ENCODE measurements at regions not wholly inside any gene's neighbourhood (a gene's known extent, or its start where the extent isn't known, plus 50 kb on each side); places are given as distances from the start of the nearest gene placed in this dataset.
A peak's percentile ranks its signal among the peaks of the same experiment; 100 is the strongest.

DNA sequence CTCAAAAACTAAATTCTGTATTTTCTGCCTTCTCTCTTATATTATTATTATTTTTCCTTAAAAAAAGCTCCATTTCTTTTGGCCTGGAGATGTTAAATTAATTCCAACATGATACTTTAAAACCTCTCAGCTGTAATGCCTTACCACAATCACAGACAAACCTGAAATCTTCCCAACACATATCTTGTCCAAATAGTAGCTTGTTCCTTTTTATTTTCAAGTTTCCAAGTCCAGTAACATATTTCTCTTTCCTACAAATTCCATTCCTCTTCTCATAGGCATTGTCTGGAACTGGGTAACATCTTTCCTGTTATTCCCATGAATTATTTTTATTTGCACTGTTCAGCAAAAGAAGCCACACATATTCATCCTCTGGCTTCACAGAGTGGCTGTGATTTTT is 137.0 kb downstream of the SLITRK6 start:
- DNase-seq: no peak

DNA sequence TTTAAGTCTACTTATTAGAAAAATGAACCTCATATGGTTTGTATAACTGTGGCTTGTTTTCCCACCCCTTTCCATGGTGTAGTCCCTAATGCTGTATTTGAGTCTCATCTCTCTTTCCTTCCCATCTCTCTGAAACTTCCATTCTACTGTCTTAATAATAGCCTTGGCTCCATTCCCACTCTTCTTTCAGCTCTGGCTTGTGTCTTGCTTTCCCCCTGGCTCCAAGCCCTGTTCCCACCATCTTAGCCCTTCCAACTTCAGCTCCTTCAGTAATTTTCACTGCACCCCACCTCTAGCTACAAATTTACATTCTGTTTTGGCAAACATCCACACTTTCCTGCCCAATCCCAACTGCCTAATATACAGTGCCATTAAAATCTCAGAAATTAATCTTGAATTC is 137.5 kb downstream of the SLITRK6 start:
- peak in 1 of 2 experiments; percentile 20 for DNase-seq

DNA sequence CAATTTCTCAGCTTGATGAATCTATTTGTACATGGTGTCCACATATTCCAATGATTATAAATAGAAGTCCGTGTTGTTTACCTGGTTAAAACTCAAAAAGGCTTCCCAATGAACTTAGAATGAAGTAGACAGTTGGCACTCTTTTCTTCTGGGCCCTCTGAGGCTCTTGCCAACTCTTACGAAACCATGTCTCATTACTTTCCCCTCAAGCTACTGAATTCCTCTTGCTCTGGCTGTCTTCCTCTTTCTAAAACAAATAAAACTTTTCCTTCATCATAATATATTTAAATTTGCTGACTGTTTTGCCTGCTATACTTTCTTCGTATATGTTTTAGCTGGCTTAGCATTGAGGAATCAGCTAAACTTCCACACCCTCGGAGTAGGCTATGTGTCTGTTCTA is 139.7 kb downstream of the SLITRK6 start:
- DNase-seq: no peak

DNA sequence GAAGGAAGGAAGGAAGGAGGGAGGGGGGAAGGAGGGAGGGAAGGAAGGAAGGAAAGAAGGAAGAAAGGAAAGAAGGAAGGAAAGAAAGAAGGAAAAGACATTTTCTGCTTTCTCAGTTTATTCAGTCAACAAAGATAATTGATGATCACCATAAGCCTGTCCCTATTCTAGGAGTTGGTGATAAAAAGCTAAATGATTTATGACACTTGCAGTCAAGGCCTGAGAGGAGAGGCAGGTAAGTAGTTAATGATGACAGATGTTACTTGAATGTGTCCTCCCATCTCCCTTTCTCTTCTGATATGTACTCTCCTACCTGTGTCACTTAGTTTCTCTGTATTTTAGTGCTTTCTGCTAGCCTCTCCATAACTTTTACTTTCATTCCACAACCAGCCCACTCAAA is 141.3 kb downstream of the SLITRK6 start:
- no peak for DNase-seq

DNA sequence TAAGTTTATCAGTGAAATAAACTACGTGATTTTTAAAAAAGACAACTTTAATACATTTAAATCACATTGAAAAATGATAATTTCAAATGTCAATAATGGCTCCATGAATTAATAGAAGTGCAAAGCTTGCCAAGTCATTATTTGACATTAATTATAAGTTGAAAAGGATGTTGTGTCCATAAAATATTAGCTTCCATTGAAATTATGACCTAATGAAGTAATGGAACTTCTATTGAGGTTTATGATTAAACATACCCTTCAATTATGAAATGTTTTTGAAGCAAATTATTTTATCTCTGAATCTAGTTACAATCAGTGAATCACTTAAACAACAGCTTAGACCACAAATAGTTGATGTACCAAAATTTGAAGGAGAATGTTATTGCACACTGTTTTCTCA is 144.2 kb downstream of the SLITRK6 start:
- no peak for DNase-seq

DNA sequence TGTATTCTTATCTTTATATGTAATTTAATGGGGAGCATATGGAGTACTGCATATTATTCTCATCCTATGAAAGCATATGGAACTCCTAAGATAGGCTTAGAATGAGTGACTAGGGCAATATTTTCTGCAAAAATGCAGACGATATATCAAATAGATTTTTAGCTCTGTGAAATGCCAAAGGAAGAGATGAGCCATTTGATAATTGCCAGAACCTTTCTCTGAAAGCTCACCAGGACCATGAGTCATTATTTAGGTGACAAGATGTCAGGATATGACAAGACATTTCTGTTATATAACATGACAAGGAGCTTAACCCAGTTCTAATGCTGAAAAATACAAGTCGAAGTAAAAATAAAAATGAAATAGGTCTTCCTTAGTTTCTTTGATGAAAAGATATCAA is 145.0 kb downstream of the SLITRK6 start:
- no peak for DNase-seq

DNA sequence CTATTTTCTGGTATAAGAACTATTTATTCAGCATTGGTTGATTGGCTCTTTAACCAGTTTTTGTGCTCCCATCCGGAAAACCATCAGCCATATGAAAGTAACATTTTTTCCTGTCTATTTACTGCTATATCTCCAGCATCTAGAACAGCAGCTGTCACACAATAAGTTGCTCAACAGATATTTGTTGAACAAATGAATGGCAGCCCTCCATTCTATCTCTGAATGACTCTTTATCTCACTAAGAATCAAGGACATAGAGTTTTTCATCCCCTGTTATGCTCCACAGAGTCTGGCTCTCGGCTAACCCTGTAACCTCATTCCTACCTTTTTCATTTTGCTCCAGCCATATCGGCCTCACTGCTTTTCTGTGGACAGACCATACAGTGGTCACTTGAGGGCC is 145.5 kb downstream of the SLITRK6 start:
- DNase-seq: no peak

DNA sequence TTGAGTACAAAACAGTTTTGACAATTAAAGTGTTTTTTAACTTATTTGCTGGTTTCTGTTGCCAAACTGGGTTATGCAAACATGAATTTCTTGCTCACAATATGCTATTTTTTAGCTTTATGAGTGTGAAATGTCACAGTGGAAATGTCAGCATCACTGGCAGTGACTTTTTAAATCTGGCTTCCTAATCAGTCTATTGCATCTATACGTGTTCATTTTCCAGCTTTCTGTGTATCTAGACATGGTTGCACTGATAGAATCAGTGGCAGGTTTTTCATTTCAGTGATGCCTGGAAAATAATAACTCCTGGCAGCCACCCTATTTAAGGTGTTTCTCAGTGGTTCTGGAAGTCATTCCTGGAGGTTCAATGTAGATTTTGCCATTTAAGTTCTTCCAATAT is 146.7 kb downstream of the SLITRK6 start:
- no peak for DNase-seq

DNA sequence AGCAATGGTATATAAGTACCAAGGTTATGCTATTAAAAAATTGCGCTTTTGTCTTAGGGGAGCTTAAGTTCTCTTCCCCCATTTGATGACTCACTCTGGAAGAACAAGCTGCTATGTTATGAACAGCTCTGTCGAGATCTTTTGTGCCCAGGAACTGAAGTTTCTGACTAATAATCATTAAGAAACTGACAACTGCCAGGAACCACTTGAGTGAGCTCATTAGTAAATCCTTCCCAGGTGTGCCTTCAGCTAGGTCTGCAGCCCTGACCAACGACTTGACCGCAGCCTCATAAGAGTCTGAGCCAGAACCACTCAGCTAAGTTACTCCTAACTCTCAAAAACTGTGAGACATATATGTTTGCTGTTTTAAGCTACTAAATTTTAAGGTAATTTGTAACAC is 147.8 kb downstream of the SLITRK6 start:
- DNase-seq: no peak

DNA sequence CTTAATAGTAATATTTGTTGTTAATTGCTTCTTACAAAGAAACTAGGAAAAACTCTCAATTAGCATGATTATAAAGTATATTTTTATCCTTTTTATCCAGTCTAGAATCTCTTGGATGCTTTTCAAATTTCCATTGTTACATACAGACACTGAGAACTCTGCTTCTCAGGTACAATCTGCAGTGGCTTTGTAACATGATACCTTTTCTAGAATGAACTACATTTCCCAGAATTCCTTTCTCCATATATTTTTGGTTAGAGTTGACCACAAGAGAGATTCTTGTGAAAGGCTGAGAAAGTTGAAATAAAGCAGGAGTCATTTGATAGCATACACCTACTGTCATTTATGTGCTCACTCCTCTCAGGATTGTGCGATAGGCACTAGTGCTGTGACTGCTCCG is 148.6 kb downstream of the SLITRK6 start:
- DNase-seq: no peak

DNA sequence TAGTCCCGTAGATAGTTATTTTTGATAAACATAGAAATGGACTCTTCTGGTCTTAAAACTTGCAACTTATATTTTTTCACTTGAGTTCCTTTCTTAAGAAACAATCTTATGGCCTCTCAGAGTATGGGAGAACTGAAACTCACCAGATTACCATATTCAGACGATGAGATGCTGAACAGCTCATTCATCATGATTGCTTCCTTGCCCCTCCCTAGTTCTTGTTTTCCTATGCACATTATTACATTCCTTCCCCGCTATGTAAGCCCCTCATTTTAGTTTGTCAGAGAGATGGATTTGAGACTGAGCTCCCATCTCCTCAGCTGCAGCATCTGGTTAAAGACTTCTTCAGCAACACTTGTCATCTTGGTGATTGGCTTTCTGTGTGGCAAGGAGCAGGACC is 158.5 kb downstream of the SLITRK6 start:
- DNase-seq: no peak

DNA sequence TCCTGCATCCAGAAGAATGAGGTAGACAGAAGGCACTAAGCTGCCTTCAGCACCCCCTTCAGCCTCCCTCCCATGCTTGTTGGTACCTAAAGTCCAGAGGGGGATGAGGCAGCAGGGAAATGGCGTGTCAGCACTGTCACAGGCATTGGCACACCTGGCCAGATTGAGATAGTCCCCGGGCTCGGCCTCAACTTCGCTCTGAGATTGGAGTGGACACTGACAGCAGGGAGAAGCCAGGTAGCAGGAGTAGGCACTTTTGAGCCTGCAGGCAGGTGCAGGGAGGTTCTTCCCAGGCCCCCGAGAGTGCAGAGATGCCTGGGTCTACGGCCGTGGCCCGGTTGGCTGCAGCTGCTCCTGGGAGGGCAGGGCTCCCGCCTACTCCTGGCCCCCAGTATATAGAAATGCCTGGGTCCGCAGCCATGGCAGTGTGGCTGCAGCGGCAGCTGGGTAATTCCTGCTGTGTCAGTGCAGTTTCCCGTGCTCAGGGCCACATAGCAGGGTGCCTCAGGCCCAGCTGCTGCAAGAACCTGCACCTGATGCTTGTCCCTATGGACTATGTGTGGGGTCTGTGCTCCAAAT is 160.3 kb downstream of the SLITRK6 start:
- DNase-seq: no peak

DNA sequence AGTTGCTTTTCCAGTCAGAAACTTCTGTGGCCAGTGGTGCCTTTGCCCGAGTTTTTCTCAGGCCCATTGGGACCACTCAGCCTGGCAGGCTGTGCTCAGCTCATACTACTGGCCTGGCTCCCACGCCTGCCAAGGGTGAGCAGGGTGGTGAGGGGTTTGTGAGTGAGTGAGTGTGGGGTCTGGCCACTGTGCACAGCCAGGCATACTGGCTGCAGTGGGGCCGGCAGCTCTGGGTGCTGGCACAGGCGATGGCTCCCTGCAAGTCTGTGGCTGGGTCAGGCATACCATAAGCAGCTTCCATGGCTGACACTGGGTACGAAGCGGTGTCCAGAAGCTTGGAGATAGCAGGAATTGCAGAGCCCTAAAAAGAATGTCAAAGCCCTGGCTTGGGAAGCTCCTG is 161.0 kb downstream of the SLITRK6 start:
- no peak for DNase-seq

DNA sequence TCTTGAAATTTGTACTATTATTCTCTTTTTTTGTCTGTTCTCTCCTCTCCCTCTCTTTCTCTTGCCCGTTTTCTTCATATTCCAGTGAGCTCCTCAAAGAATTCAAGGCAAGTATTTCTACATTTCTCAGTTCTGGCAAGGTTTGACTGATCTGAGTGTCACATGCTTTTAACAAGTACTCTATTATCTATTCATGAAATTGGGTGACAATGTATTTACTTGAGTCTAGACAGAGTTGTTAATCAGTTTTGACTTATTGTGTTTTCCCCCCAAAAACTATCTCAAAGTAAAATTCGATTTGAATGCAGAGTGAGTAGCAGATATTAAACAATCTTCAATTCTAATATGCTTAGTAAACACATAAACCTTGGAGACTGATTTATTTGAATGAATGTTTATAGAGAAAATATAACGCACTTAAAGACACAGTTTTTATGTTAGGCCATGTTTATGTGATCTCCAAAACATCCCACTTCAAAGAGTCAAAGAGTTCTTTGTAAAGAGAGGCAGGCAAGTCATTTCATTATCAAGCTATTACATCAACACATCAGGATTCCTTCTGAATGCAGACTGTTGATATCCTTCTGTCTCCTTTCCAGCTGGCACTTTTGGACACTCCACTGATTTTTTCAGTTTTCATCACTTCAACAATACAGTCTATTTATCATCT is 166.6 kb downstream of the SLITRK6 start:
- no peak for DNase-seq

DNA sequence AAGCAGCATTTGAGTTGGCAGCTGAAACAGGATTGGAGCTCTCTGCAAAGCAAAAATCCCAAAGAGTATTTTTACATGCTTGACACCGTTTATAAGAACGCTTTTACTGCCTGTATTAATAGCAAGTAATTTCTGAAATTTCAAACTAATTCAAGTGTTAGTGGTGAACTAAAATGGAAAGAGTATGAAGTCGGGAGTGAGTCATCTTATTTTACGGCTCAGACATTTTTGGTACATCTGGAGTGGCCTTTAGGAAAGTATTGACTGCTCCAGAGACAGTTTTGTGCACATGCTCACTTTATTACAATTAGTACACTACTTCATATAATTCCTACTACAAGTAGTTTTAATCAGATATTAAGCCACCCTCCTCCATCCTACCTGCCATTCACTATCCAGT is 167.4 kb downstream of the SLITRK6 start:
- no peak for DNase-seq

DNA sequence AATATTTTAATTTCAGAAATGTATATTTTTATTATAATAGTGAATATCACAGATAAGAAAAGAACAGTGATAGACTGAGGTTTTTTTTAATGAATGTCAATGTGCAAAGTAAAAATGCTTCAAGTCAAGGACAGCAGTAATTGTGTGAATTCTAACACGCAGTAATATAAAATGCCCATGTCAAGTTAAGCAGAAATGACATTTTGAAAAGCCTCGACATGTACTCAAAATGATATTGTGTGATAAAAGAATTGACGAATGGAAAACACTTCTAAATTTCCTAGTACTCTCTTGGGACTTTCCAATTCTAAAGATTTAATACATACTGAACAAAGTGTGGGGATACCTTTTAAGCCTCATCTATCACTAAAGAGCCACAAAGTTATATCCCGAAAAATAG is 172.6 kb downstream of the SLITRK6 start:
- DNase-seq: no peak

DNA sequence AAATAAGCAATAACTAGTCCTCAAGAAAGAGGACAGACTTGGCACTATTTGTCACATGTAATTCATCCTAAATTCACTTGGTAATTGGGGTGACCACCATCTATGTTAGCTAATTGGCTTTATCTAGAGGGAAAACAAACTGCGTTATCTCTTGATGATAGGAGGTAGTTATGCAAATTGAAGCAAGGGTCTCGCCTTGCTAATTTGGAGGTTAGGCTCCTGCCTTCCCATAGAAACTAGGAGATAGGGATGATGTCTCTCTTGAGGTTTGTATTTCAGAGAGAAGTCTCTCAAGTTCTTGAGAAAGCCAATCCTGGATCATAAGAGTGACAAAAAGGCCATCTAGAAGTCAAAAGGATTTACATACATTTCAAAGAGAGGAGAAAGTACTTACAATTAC is 179.9 kb downstream of the SLITRK6 start:
- DNase-seq: no peak

DNA sequence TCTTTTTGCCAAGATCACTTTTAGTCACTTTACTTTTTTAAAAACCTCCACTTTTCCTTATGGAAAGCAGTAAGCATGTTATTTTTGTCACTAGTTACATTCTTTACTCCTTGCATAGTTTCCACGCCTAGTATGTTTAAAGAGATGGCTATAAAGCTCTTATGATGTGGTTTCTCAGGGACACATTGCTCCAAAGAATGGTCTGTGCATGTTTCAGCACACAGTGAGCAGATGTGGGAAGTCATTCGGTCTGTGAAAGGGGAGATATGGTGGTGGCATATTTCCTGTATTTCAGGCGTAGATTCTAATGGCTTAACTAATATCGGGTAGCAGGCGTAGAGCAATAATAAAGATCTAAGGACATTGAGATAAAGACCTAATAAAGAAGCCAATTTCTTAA is 180.7 kb downstream of the SLITRK6 start:
- no peak for DNase-seq

DNA sequence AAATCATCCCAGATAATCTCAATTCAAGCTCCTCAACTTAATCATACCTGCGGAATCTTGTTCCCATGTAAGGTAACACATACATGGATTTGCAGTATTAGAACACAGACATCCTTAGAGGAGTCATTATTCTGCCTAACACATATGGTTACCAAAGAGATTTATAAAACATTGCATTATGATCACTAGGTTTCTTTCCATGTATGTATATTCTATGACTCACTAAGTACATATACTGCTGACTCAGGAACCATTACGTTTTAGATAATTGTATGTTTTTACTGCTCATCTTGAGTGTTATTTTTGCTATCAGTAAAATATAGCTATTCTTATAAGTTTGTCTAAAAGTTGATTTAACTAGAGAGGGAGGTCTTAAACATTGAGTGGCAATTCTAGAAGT is 182.9 kb downstream of the SLITRK6 start:
- no peak for DNase-seq

DNA sequence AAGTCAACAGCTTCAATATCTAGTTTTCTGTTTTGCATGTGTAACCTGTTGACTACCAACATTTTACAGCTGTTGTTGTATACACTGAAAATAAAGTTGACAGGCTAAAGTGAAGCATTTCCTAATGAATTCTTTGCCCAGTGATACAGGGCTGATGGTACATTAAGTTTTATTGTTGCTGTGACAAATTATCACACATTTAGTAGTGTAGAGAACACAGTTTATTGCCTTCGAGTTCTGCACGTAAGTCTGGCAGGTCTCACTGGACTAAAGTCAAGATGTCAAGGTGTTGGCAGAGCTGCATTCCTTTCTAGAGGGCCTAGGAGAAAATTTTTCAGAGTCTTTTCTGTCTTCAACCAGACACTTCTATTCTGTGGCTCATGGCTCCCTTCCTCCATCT is 184.2 kb downstream of the SLITRK6 start:
- no peak for DNase-seq

DNA sequence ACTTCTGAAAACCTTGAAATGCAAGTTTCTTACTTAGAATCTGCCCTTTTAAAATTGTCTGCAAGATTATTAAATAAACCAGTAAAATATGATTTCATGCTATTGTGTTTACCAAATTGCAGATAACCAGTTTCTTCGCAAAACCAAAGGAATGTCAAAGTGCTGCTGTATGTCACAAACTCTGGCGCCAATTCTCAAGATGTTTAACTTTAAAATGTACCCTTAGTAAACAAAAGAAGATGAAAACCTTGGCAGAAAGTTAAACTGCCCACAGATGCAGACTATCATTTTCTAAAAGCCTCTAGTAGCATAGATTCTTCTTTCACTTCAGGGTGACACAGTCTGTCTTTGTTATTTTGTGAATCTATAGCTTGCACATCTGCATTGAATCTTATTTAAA is 189.2 kb downstream of the SLITRK6 start:
- no peak for DNase-seq

DNA sequence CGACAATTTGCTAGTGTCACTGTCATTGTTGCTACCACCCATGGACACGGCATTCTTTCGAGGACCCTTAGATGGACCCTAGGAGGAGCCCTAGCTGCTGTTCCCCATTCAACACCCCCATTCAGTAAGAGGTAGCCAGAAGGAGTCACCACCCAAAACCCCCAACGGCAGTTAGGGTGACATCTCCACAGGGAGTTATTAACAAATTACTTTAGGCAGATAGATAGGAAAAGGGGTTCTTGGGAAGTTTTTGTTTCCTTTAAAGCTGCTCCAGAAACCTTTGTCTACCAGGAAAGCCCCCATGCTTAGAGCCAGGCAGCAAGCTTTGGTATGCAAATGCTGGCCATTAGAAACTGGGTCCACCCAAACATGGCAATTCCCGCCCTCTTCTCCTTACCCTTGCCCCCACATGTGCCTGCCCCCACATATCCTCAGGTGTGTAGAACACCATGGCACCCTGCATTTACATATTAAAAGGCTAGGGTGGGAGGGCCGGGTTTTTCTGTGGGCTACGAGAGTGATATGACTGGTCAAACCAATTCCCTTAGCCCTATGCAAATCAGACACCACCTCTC is 190.9 kb downstream of the SLITRK6 start:
- no peak for DNase-seq

DNA sequence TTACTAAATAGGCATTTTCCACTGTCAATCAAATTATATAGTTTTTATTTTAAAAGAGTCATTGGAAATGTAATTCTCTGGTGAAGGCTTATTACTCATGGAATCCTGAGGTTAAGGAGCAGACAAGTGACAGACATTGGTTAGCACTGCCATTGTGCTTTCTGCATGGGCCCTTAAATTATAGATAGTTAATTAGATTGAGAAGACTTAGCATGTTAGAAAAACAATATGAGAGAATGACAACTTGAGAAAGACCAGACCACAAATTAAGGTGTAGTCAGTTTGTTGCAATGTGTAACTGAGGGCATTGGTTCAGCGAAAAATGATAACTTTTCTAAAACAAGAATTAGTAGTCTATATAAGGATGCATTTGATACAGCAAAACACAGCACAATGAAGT is 195.5 kb downstream of the SLITRK6 start:
- no peak for DNase-seq

DNA sequence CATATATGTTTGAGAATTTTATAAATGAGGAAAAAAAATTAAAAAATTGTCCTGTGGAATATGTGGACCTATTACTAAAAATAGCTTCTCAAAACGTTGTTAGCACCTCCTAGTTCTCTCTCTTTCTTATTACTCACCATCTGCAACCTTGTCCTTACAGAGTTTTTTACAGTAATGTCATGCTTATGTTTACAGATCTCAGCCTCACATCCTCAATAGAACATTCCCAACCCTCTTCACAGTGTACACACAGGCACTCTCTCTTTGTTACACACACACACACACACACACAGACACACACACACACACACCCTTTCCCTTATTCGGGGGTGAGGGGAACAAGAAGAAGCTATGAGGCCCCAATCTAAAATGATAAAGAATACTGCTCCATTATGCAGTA is 197.7 kb downstream of the SLITRK6 start:
- DNase-seq: no peak
